Right ventricle myocardium inferior (tissue), 1 donor: ENCODE measurements at regions not wholly inside any gene's neighbourhood (a gene's known extent, or its start where the extent isn't known, plus 50 kb on each side); places are given as distances from the start of the nearest gene placed in this dataset.
"Not testable (repeated sequence)": the region's sequence is repeated elsewhere in the genome, so short reads cannot be mapped to it uniquely, and the experiment has no call there.

Experiments
- ATAC-seq: fragments of 200-7000 bp; cut with Tn5 transposase; one replicate; pipeline ENCODE4 v1.9.1; 2020; ENCODE audit warnings: mild to moderate bottlenecking, moderate library complexity
- DNase-seq: peaks from one replicate; pipeline ENCODE4 v3.0.0; 2021; ENCODE audit errors: missing footprints
- intact Hi-C: fragments of 100-400 bp; cut with DNase I; formaldehyde crosslinking; loops from one replicate; pipeline ENCODE4 v1.11.0; 2022
- donor health status: DM: no; HTN: yes; CAD: no; lungs with severe emphysema.

DNA sequence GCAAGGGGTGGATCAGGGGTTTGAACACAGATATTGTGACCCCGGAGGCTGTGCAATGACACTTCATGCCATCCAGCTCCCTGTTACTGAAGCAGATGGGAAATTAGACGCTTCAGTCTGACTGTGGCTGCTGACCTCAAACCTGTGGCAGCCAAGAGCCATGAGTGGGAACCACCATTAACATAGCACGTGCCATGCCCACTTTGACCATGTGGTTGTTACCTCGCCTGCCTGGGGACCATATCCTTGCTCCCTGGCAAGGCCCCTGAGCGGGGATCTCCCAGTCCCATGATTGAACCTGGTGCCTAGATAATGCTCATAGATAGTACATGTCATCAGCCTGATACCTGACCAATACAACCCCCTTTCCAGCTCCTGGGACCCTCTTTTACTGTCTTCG is 68.9 kb downstream of the CYP26B1 start:
- ATAC-seq (no peak), DNase-seq (no peak)
- intact Hi-C loops, result no loop called here

DNA sequence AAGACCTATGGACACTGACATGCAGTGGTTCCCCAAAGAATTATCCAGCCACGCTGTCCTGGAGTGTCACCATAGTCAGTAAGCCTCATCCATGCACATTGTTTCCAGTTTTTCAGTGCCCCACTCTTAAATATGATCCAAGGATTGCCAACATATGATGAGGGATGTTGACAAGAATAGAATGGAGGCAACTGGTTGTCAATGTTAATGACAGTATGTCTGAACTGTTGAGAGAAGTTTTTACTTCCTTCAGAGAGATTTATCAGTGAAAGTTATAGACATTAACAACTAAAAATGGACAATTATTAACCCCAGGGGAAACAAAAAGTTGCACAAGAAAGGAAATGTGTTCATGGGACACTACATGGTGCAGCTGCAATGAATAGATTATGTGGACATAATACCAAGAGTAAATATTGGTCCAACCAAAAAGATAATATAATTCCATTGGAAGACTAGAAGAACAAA is 69.9 kb downstream of the CYP26B1 start:
- no peak for ATAC-seq
- intact Hi-C loops, result no loop called here
- DNase-seq, result no peak

DNA sequence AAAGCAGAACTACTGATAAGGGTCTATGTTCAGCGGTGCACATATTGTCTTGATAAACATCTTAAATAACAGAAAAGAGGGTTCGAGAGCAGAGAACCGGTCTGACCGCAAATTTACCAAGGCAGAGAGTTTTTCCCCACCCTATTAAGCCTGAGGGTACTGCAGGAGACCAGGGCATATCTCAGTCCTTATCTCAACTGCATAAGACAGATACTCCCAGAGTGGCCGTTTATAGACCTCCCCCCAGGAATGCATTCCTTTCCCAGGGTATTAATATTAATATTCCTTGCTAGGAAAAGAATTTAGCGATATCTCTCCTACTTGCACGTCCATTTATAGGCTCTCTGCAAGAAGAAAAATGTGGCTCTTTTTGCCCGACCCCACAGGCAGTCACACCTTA is 74.3 kb downstream of the CYP26B1 start:
- ATAC-seq, intact Hi-C loops, DNase-seq: not testable (repeated sequence)

DNA sequence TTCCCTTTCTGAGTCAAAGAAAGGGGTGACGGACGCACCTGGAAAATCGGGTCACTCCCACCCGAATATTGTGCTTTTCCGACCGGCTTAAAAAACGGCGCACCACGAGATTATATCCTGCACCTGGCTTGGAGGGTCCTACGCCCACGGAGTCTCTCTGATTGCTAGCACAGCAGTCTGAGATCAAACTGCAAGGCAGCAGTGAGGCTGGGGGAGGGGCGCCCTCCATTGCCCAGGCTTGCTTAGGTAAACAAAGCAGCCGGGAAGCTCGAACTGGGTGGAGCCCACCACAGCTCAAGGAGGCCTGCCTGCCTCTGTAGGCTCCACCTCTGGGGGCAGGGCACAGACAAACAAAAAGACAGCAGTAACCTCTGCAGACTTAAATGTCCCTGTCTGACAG is 83.5 kb downstream of the CYP26B1 start:
- ATAC-seq, intact Hi-C loops, DNase-seq: not testable (repeated sequence)

DNA sequence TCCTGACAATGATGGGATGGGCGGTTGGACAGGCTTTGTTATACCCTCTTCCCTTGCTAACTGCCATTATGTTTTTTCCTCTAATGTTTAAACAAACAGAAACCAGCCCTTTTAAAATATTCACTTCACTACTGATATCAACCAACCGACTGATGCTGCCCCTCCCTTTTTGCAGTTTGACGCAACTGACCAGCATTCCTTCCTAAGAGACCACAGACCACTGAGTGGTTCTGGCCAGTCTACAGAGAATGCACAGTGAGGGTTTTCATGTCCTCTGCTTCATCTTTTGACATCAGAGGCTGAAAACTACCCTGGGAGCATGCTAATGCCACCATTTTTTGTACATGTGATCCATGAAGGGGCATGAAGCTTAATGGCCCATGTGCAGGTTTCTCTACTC is 85.3 kb downstream of the CYP26B1 start:
- no peak for ATAC-seq
- intact Hi-C loops, result no loop called here
- no peak for DNase-seq

DNA sequence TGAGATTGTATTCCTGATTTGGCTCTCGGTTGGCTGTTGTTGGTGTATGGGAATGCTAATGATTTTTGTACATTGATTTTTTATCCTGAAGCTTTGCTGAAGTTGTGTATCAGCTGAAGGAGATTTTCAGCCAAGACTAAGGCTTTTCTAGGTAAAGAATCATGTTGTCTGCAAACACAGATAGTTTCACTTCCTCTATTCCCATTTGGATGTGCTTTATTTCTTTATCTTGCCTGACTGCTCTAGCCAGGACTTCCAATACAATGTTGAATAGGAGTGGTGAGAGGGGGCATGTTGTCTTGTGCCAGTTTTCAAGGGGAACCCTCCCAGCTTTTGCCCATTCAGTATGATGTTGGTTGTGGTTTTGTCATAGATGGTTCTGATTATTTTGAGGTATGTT is 90.4 kb downstream of the CYP26B1 start:
- intact Hi-C loops, result no loop called here
- DNase-seq, result no peak
- ATAC-seq, result no peak

DNA sequence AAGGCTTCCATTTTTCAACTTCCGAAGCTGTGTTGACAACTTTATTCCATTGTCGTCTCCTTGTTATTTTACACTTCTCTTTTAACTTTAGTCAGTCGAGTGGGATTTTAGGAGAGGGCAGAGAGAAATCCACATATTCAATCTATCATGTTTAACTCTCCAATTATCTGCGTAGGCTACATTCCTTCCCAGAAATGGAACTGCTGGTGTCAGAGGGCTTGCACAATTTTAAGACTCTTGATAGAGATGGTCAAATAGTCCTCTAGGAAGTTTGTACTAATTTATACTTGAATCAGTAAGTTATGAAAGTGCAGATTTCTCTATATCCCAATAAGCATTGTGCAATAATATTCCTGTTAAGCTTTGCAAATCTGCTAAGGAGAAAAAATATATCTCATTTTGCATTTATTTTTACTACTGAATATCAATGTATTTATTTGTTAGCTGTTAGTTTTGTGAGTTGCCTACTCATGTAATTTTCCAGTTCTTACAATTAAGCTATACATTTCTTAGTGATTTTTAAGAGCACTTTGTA is 95.6 kb downstream of the CYP26B1 start:
- ATAC-seq (no peak), DNase-seq (no peak)
- intact Hi-C loops, result no loop called here

DNA sequence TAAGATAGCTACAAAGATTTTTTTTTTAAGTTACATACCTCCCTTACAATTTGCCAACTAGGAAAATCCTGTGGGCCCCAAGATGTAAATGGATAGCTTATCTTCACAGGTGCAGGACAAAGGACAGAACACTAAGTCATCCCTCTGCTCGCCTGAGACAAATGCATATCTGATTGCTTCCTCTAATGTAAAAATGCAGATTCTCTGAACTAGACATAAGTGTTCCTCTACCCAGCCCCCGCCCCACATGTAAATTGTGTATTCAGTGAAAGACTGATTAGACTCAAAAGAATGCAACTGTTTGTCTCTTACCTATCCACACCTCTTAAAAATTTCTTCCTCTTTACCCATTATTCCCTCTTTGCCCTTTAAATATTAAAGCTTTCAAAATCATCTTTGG is 96.5 kb downstream of the CYP26B1 start:
- intact Hi-C loops, result no loop called here
- no peak for ATAC-seq
- no peak for DNase-seq

DNA sequence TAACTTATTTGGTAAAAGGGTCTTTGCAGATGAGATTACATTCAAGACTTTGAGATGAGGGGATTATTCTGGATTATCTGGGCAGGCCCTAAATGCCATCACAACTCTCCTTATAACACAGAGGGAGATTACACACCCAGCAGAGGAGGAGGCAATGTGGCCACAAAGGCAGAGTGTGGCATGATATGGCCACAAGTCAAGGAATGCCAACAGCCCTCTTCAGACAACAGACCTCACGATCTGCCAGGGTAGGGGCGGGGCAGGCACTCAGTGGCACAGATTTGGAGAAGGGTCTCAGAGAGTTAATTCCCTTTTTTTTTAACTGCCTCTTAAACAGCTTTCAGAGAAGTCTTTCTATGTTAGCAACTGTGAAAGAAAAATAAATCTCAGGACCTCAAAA is 96.9 kb downstream of the CYP26B1 start:
- intact Hi-C loops, result no loop called here
- ATAC-seq (no peak), DNase-seq (no peak)

DNA sequence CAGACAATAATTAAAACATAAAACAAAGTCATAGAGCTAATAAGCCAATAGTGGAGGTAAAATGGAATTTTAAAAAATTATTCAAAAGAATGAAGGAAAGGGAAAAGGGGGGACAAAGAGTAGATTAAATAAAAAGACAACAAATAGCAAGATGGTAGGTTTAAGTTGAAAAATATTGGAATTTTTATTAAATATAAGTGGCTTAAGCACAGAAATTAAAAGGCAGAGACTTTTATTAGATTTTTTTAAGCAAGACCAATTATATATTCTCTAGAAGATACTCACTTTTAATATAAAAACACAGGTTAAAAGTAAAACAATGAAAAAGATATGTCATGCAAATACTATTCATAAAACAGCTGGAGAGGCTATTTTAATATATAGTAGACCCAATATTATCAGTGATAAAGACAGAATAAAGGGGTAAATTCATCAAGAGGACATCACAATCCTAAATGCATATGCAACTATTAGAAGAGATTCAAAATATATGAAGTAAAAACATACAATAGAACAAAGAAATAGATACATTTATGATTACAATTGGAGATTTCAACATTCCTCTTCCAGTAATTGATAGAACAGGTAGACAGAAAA is 98.7 kb downstream of the CYP26B1 start:
- DNase-seq (no peak), ATAC-seq (no peak)
- intact Hi-C loops, result no loop called here

DNA sequence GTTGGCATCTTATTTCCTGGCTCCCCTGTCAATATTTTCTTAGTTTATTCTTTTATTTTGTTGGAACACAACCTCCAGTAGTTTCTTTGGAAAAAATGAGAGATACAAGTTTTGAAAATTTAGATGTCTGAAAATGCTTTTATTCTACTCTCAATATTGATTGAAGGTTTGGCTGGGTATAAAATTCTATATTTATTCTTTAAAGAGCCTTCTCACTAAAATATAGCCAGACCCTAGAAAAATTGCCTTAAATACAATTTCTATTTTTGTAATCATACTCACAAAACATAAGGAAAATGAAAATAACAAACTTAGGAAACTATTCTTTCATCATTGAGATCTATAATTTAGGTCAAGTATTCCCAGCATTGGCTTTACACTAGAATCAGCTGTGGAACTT is 103.7 kb downstream of the CYP26B1 start:
- intact Hi-C loops, result no loop called here
- ATAC-seq (no peak), DNase-seq (no peak)

DNA sequence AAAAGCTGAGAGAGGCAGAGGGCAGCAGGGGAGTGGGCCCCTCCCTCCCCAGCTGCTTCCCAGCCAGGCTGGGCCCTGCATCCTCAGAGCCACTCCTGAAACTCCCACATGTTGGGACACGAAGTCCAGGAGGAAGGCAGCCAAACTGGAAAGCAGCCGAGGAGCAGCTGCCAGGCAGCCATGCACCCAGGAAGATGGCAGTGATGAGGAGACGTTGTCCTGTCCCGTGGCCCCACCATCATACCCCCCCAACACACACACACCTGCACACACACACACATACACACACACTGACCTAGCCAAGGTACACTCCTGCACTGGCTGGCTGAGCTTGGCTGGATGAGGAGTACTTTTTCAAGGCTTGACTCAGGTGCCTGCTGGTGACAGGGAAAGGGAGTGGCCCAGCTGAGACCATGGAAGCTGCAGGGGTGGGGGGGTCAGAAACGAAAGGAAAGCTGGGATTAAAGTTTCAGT is 106.0 kb downstream of the CYP26B1 start:
- DNase-seq, result peak; percentile 61
- intact Hi-C loops, result no loop called here
- ATAC-seq, result no peak

DNA sequence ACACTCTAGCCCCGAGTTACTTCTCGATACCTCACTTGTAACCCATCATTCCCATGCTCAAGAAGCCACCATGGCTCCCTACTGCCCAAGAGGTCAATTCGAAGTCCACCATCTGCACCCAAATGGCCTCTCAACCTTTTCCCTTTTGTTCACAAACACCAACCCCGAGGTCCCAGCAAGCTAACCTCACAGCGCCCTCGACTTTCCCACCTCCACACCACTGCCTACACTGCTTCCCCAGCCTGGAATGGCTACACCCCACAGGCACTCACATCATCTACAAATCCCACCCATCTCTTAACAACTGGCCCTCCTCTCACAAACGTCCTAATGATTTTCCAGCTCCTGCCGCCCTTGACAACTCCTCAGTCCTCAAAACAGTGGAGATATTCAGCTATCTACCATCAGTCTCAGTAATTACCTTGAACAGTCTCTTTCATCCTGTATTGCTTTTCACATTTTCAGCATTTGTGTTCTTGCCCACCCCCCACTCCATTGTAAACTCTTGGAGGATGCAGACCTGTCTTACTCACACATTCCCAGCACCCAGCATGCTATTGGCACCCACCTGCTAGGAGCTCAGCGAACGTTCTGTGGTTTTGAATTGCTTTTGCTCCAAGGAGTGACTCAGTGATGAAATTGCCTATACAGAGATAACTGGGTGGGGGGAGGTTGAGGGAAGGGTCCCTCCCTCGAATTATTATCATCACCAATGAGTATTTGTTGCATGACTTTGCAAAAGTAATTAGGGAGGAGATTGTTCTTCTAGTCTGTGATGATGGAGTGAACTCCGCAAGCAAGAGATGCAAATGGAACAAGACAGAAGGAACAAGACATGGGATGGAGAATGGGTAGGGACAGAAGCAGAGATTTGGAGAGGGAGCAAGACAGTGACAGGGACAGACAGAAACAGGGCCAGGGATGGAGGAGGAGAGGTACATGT is 106.8 kb downstream of the CYP26B1 start:
- DNase-seq, result no peak
- intact Hi-C loops, result no loop called here
- no peak for ATAC-seq

DNA sequence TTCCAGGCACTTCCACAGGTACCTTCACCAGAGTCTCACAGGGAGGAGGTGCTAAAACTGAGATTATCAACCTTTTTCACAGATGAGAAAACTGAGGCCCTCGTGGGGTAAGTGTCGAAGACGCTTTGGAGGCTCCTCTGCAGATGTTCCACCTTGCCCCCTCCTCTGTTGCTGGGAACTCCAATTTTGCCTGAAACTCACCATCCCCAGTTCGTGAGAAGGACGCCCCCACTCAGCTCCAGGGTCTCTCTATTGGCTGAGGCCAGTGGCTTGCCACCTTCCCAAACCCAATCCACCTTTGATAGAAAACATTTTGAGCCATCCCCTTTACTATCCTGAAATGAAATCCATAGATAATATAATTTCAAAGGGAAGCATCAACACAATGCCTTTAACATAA is 109.1 kb downstream of the CYP26B1 start:
- ATAC-seq, result no peak
- DNase-seq, result no peak
- intact Hi-C loops, result no loop called here

DNA sequence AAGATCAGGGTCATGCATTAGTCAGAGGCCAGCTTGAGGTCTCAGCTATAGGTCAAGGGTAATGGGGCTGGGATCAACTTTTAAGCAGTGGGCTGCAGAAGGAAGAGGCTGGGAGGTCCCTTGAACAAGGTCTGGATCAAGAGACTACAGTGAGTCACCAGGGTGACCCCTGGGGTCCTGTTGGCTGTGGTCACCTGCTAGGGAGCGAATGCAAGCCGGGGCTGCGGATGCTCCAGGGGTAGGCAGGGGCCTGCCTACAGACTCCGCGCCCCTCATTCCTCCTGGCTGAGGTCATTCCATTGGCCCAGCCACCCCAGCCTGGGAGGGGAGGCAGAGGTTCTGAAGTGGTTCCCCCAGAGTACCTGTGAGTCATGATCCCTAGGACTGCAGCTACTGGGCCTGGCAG is 110.4 kb downstream of the CYP26B1 start:
- ATAC-seq, result no peak
- DNase-seq, result no peak
- intact Hi-C loops, result no loop called here

DNA sequence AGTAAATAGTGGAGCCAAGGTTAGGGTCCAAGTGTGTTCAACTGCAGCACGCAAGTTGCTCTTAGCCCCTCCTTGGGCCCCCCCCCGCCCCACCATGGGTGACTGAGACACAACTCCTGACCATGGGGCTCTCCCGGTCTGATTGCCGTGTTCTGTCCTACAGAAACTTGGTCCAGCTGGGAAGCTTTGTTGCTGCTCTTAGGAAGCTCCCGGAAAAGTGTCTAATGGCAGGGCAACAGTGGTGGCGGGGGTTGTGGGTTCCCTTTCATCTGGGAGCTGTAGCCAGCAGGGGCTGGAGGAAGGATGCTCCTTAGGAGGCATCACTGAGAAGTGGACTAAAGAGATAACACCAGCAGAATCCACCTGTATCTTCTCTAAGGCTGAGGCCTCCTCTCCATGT is 111.1 kb downstream of the CYP26B1 start:
- DNase-seq (no peak), ATAC-seq (no peak)
- intact Hi-C loops, result no loop called here

DNA sequence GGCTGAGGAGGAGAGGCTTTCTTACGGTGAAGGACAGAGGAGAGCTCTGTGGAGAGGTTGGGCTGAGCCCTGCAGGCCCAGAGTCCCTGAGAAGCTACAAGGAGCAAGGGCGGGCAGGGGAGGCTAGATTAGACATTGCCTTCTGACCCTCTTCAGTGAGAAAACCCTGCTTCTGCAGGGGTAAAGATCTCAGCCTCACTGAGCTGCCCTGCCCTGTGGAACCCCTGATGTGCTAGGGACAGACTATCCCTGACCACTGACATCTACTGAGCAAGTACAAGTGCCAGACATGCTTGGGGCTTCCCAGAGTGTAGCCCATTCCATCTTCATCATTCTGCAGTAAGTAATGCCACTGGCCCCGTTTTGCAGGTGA is 111.5 kb downstream of the CYP26B1 start:
- DNase-seq (no peak), ATAC-seq (no peak)
- intact Hi-C loops, result no loop called here

DNA sequence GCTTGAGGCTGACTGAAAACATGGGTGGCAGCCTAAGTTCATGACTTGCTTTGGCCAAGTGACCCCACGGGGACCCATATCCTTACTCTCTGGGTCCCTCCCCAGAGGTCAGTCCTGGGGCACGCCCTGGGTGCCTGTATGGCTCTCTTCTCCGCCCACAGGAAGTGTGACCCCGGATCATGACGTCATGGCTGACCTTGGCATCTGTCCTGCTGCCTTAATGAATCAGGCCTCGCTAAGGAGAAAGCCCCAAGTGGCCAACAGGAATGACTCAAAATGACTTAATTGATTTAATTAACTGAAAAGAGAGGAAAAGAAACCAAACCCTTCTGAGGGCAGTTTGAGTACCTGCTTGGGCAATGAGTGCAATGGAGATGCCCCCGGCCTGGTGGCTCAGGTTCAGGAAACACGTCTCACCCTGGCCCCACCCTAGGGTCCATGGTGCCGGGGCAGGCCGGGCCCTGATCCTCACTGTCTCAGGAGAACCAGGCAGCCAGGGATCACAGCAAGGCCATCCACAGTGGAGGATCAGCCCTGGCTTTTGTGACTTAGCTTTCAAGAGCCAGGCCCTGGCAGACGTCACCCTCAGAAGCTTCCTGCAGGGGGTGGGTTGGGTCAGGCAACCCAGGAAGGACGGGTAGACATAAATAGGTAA is 112.0 kb downstream of the CYP26B1 start:
- no peak for ATAC-seq
- intact Hi-C loops, result no loop called here
- no peak for DNase-seq

DNA sequence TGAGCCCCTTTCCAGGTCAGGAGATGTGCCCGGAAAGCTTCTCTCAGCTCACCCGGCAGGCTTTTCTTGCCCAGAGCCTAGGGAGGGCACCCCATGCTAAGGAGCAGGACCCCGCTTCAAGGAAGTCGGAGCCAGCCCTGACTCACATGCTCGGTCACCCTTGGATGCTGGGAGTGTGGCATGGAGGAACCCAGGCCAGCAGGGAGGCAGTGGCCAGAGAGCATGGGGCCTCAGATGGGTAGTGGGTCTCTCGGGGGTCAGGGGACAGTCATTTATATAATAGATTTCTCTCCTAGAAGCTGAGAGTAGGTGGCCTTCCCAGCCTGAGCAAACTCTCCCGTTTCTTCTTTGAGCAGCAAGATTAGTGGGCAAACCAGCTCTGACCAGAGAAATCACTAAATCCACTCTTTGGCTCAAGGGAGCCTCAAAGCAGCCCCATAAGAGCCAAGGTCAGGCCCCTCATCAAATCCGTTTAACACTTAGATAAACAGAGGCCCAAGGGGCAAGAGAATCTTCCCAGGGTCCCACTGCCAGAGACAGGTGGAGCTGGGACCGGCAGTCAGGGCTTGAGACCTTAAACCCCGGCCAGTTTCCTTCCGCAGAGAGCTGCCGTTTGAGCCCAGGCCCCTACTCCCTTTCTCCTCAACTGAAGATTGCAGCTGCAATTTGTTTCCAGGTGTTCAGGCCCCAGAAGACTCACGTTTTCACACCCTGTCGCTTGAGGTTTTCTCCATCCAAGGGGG is 113.1 kb downstream of the CYP26B1 start:
- no peak for ATAC-seq
- intact Hi-C loops, result no loop called here

More for the DNA sequence above, 113.1 kb downstream of the CYP26B1 start:
- DNase-seq, result no peak
